ENCODE measurements at regions not wholly inside any gene's neighbourhood (a gene's known extent, or its start where the extent isn't known, plus 50 kb on each side); places are given as distances from the start of the nearest gene placed in this dataset.

DNA sequence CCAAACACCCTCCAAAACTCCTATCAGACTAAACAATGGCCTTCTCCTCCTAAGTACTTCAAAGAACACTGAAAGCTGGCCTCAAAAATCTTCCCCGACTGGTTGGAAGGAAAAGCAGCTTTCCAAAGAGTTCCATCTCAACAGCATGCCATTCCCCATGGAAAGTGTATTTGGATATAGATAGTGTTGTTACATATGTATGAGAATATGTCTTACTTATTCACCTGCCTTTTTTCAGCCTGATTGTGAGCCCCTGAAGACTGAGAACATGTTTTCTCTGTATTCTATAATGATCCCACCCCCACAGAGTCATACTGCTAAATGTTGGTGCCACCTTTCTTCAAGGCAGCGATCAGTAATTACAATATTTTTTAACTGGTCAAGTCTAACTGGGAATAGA, 185.4 kb upstream of the G2E3 start:
- TF ChIP-seq RAD21 (IDR thresholded peaks at IDR 0.05; ENCODE audit: low read depth) (no peak), CREB1 (IDR thresholded peaks at IDR 0.05; ENCODE audit: low read depth) (no peak), CEBPB (IDR thresholded peaks at IDR 0.05) (no peak), NFIC (IDR thresholded peaks at IDR 0.05) (no peak), TAF1 (IDR thresholded peaks at IDR 0.05; ENCODE audit: low read depth) (no peak), TEAD4 (IDR thresholded peaks at IDR 0.05) (no peak), EGR1 (IDR thresholded peaks at IDR 0.05) (no peak), EP300 (IDR thresholded peaks at IDR 0.05; ENCODE audit: borderline replicate concordance) (no peak)
- TF ChIP-seq, protein P1, sequence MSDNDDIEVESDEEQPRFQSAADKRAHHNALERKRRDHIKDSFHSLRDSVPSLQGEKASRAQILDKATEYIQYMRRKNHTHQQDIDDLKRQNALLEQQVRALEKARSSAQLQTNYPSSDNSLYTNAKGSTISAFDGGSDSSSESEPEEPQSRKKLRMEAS (IDR thresholded peaks at IDR 0.05), result no peak
- TF ChIP-seq, protein P2, sequence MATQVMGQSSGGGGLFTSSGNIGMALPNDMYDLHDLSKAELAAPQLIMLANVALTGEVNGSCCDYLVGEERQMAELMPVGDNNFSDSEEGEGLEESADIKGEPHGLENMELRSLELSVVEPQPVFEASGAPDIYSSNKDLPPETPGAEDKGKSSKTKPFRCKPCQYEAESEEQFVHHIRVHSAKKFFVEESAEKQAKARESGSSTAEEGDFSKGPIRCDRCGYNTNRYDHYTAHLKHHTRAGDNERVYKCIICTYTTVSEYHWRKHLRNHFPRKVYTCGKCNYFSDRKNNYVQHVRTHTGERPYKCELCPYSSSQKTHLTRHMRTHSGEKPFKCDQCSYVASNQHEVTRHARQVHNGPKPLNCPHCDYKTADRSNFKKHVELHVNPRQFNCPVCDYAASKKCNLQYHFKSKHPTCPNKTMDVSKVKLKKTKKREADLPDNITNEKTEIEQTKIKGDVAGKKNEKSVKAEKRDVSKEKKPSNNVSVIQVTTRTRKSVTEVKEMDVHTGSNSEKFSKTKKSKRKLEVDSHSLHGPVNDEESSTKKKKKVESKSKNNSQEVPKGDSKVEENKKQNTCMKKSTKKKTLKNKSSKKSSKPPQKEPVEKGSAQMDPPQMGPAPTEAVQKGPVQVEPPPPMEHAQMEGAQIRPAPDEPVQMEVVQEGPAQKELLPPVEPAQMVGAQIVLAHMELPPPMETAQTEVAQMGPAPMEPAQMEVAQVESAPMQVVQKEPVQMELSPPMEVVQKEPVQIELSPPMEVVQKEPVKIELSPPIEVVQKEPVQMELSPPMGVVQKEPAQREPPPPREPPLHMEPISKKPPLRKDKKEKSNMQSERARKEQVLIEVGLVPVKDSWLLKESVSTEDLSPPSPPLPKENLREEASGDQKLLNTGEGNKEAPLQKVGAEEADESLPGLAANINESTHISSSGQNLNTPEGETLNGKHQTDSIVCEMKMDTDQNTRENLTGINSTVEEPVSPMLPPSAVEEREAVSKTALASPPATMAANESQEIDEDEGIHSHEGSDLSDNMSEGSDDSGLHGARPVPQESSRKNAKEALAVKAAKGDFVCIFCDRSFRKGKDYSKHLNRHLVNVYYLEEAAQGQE (IDR thresholded peaks at IDR 0.05; ENCODE audit: low read depth), result no peak
